HL-60 (cell line): ENCODE measurements at regions not wholly inside any gene's neighbourhood (a gene's known extent, or its start where the extent isn't known, plus 50 kb on each side); places are given as distances from the start of the nearest gene placed in this dataset.

Experiments used
- DNase-seq, 2 experiments: peaks; one replicate each; pipeline ENCODE4 v3.0.0-alpha.2; 2010 to 2020; ENCODE audit warnings: low read depth in 1 of 2, low spot score in 1 of 2
- H3K27ac ChIP-seq: fragments of 250-450 bp; sonication (Bioruptor Pico); replicated peaks from 2 replicates; pipeline ENCODE4 v1.5.1; 2020; ENCODE audit warnings: mild to moderate bottlenecking, moderate library complexity
- H3K27me3 ChIP-seq: fragments of 250-450 bp; sonication (Bioruptor Pico); 2 replicates; pipeline ENCODE4 v1.5.1; 2021; ENCODE audit warnings: mild to moderate bottlenecking, moderate library complexity; ENCODE audit not compliant: insufficient read depth, poor library complexity, severe bottlenecking
- H3K4me3 ChIP-seq: replicated peaks from 2 replicates; pipeline ENCODE4 v1.5.1; 2011; ENCODE audit warnings: mild to moderate bottlenecking, control low read depth, low read length; ENCODE audit not compliant: insufficient read depth
- CTCF ChIP-seq: IDR thresholded peaks from one replicate; pipeline ENCODE4 v1.5.1; 2011; ENCODE audit warnings: low read length, control low read depth, inconsistent platforms; ENCODE audit not compliant: insufficient read depth
- GABPA ChIP-seq: IDR thresholded peaks from 2 replicates; pipeline ENCODE4 v1.6.1; 2012; ENCODE audit warnings: low read depth
- POLR2AphosphoS5 ChIP-seq: IDR thresholded peaks from 2 replicates; pipeline ENCODE4 v1.6.1; 2012; ENCODE audit warnings: low read depth
- REST ChIP-seq: IDR thresholded peaks from 2 replicates; pipeline ENCODE4 v1.6.1; 2012; ENCODE audit warnings: low read depth; ENCODE audit not compliant: insufficient replicate concordance
- SPI1 ChIP-seq: IDR thresholded peaks from 2 replicates; pipeline ENCODE4 v1.6.1; 2012; ENCODE audit warnings: low read depth, mild to moderate bottlenecking, borderline replicate concordance

GRCh38 chr6:164258421-164258820 is 843.9 kb downstream of the QKI start:
- Histone ChIP-seq H3K4me3 (no peak overlapping the region), H3K27me3 (no peaks in the 10 kb centered on the region), H3K27ac (no peak overlapping the region)
- no peak for DNase-seq
- no peak for TF ChIP-seq POLR2AphosphoS5
- TF ChIP-seq SPI1, result no peak
- no peak for TF ChIP-seq GABPA

- DNase-seq, result no peak
- no peaks in the 10 kb centered on the region for H3K27me3 ChIP-seq
- H3K4me3 ChIP-seq, result no peak overlapping the region
- TF ChIP-seq REST, result peak; percentile 91
- no peak for TF ChIP-seq POLR2AphosphoS5
- TF ChIP-seq CTCF, result no peak
- no peak for TF ChIP-seq SPI1
- no peak for TF ChIP-seq GABPA
- H3K27ac ChIP-seq, result no peak overlapping the region
These were observed 838.4 kb downstream of the QKI start for GRCh38 chr6:164252948-164253347.

- Histone ChIP-seq H3K4me3 (no peak overlapping the region), H3K27ac (no peak overlapping the region), H3K27me3 (no peaks in the 10 kb centered on the region)
- DNase-seq, result no peak
- TF ChIP-seq REST, result no peak
- TF ChIP-seq CTCF, result no peak
- TF ChIP-seq GABPA, result no peak
- no peak for TF ChIP-seq POLR2AphosphoS5
- TF ChIP-seq SPI1, result no peak
These were observed 837.8 kb downstream of the QKI start for GRCh38 chr6:164252291-164252690.

- Histone ChIP-seq H3K27me3 (no peaks in the 10 kb centered on the region), H3K4me3 (no peak overlapping the region), H3K27ac (no peak overlapping the region)
- no peak for DNase-seq
- no peak for TF ChIP-seq SPI1
- TF ChIP-seq REST, result no peak
- TF ChIP-seq CTCF, result no peak
- no peak for TF ChIP-seq POLR2AphosphoS5
- no peak for TF ChIP-seq GABPA
These were observed 832.6 kb downstream of the QKI start for GRCh38 chr6:164247106-164247505.
